SK-N-SH (cell line): ENCODE measurements at regions not wholly inside any gene's neighbourhood (a gene's known extent, or its start where the extent isn't known, plus 50 kb on each side); places are given as distances from the start of the nearest gene placed in this dataset.

Experiments
- CTCF ChIA-PET: fragments of 300-600, 350-600 bp; formaldehyde crosslinking; extraction: SDS; loops from one replicate; lab custom pipeline; 2021; lab: Yijun Ruan, JAX
- POLR2A ChIA-PET: fragments of 350-600 bp; sonication (Branson Sonifier 250); formaldehyde crosslinking; extraction: SDS; loops from one replicate; lab custom pipeline; 2020; ENCODE audit warnings: antibody characterized with exemption, inconsistent platforms; lab: Yijun Ruan, JAX
- DNase-seq: peaks from one replicate; pipeline ENCODE4 v3.0.0; 2012
- H2AFZ ChIP-seq: fragments of 200-600 bp; sonication (generic); 2 replicates; pipeline ENCODE4 v1.8.1; 2016; ENCODE audit warnings: antibody characterized with exemption, mild to moderate bottlenecking, low read depth
- H3F3A ChIP-seq: fragments of 200-600 bp; sonication (generic); replicated peaks from 2 replicates; pipeline ENCODE3; 2016; ENCODE audit warnings: antibody characterized with exemption, mild to moderate bottlenecking; ENCODE audit not compliant: insufficient read depth
- H3K27ac ChIP-seq, 2 experiments: fragments of 200-500 bp in 1 of 2; fragments of 200-600 bp in 1 of 2; sonication (Bioruptor generic) in 1 of 2; sonication (generic), shearing (Covaris generic) in 1 of 2; 2 replicates each; pipeline versions ENCODE4 v1.5.1 to v1.6.1; 2014 to 2016; ENCODE audit warnings: low read depth in 2 of 2, inconsistent platforms in 1 of 2, low read length in 1 of 2, mild to moderate bottlenecking in 1 of 2, mixed read lengths in 1 of 2
- H3K27me3 ChIP-seq: fragments of 200-600 bp; sonication (generic), shearing (Covaris generic); 2 replicates; pipeline ENCODE4 v1.6.1; 2016; ENCODE audit warnings: mixed run types; ENCODE audit not compliant: insufficient read depth
- H3K36me3 ChIP-seq, 2 experiments: fragments of 200-500 bp in 1 of 2; fragments of 200-600 bp in 1 of 2; sonication (Bioruptor generic) in 1 of 2; sonication (generic) in 1 of 2; replicated peaks in 1 of 2; 2 replicates each; pipeline versions ENCODE3 to v1.5.1; 2014 to 2016; ENCODE audit warnings: low read length in 1 of 2, mild to moderate bottlenecking in 1 of 2; ENCODE audit not compliant: insufficient read depth in 2 of 2, control insufficient read depth in 1 of 2
- H3K4me1 ChIP-seq, 2 experiments: fragments of 200-500 bp in 1 of 2; fragments of 200-600 bp in 1 of 2; sonication (Bioruptor generic) in 1 of 2; sonication (generic), shearing (Covaris generic) in 1 of 2; 2 replicates each; pipeline versions ENCODE4 v1.5.1 to v1.6.1; 2014 to 2016; ENCODE audit warnings: low read depth in 1 of 2, low read length in 1 of 2, mixed run types in 1 of 2; ENCODE audit not compliant: insufficient read depth in 2 of 2, control insufficient read depth in 1 of 2
- H3K4me2 ChIP-seq: fragments of 200-600 bp; sonication (generic), shearing (Covaris generic); 2 replicates; pipeline ENCODE4 v1.6.1; 2017; ENCODE audit warnings: mixed run types
- H3K4me3 ChIP-seq, 2 experiments: fragments of 200-500 bp in 1 of 2; fragments of 200-600 bp in 1 of 2; sonication (Bioruptor generic) in 1 of 2; sonication (generic), shearing (Covaris generic) in 1 of 2; 2 replicates each; pipeline versions ENCODE4 v1.5.1 to v1.8.1; 2014 to 2016; ENCODE audit warnings: low read depth in 2 of 2, inconsistent platforms in 1 of 2, low read length in 1 of 2, mild to moderate bottlenecking in 1 of 2, mixed read lengths in 1 of 2, moderate library complexity in 1 of 2
- H3K79me2 ChIP-seq: fragments of 200-600 bp; sonication (generic); 2 replicates; pipeline ENCODE4 v1.8.1; 2017; ENCODE audit warnings: mild to moderate bottlenecking; ENCODE audit not compliant: insufficient read depth
- H3K9ac ChIP-seq: fragments of 200-600 bp; sonication (generic); 2 replicates; pipeline ENCODE4 v1.6.1; 2017; ENCODE audit warnings: mixed run types
- H3K9me2 ChIP-seq: fragments of 200-600 bp; sonication (generic); 2 replicates; pipeline ENCODE4 v1.6.1; 2017; ENCODE audit warnings: mixed run types
- H3K9me3 ChIP-seq: fragments of 200-600 bp; sonication (generic); 2 replicates; pipeline ENCODE4 v1.6.1; 2017; ENCODE audit warnings: mixed run types, mild to moderate bottlenecking, moderate library complexity
- H4K20me1 ChIP-seq: fragments of 200-600 bp; sonication (generic); 2 replicates; pipeline ENCODE4 v1.6.1; 2017; ENCODE audit warnings: mild to moderate bottlenecking, mixed run types; ENCODE audit not compliant: insufficient read depth
- GATA2 ChIP-seq: sonication (generic); formaldehyde crosslinking; IDR thresholded peaks from 2 replicates; pipeline ENCODE4 v1.5.0; 2020; ENCODE audit warnings: mild to moderate bottlenecking, missing genetic modification reagents
- MEF2A ChIP-seq: IDR thresholded peaks from 2 replicates; pipeline ENCODE4 v1.4.0; 2012; ENCODE audit warnings: low read depth, borderline replicate concordance
- NRF1 ChIP-seq: IDR thresholded peaks from 2 replicates; pipeline ENCODE4 v1.6.1; 2012; ENCODE audit warnings: low read depth, mild to moderate bottlenecking, low read length
- PBX3 ChIP-seq: IDR thresholded peaks from 2 replicates; pipeline ENCODE4; 2012
- REST ChIP-seq: IDR thresholded peaks from 2 replicates; pipeline ENCODE4 v1.6.1; 2012; ENCODE audit warnings: mild to moderate bottlenecking, low read depth, low read length, moderate library complexity
- TAF1 ChIP-seq: IDR thresholded peaks from 2 replicates; pipeline ENCODE4 v1.6.1; 2012; ENCODE audit warnings: low read depth, mild to moderate bottlenecking, low read length, moderate library complexity, borderline replicate concordance
- TEAD4 ChIP-seq: IDR thresholded peaks from 2 replicates; pipeline ENCODE4 v1.4.0; 2012; ENCODE audit warnings: mild to moderate bottlenecking, borderline replicate concordance; ENCODE audit not compliant: insufficient read depth
- USF2 ChIP-seq: fragments of 150-350 bp; IDR thresholded peaks from 2 replicates; pipeline ENCODE4 v1.6.1; 2017; ENCODE audit warnings: antibody characterized with exemption, low read length, low read depth, borderline replicate concordance
- WGBS: methylation state at CpG from one replicate; pipeline ENCODE4 v1.1.6; 2017; ENCODE audit warnings: low lambda C conversion rate; 5-methylcytosine and 5-hydroxymethylcytosine counted together

- no peak overlapping the region for H2AFZ ChIP-seq
- POLR2A ChIA-PET: no interaction called here
- no peak for DNase-seq
- H3K4me3 ChIP-seq: no peak overlapping the region
- H3K79me2 ChIP-seq: no peaks in the 10 kb centered on the region
- H3K27ac ChIP-seq: no peak overlapping the region
- no peaks in the 10 kb centered on the region for H3K9me2 ChIP-seq
- CTCF ChIA-PET: interaction anchor here (1.2 to 4.9 kb wide), 8 partner anchors 10 to 270 kb away, joined by 3 to 29 read pairs (median 4); partner anchors contain the start of gene SLC6A6
- H3K9ac ChIP-seq: no peak overlapping the region
- no peaks in the 10 kb centered on the region for H3K9me3 ChIP-seq
- 86% methylated on average over 6 of the region's 7 CpGs for WGBS
- TF ChIP-seq TEAD4: no peak
- no peak for TF ChIP-seq TAF1
- no peak for TF ChIP-seq NRF1
- TF ChIP-seq REST: no peak
- no peak for TF ChIP-seq MEF2A
- TF ChIP-seq PBX3: no peak
- no peak for TF ChIP-seq USF2
- TF ChIP-seq GATA2 (CRISPR knock-in tag): no peak
- H3K4me1 ChIP-seq: peaks cover 0 to 12% of the 10 kb centered on the region in 2 experiments; a peak in 2 of 4 replicates
- no peaks in the 10 kb centered on the region for H3F3A ChIP-seq
- H4K20me1 ChIP-seq: no peaks in the 10 kb centered on the region
- no peaks in the 10 kb centered on the region for H3K27me3 ChIP-seq
- H3K4me2 ChIP-seq: no peak overlapping the region
- no peaks in the 10 kb centered on the region for H3K36me3 ChIP-seq
These were observed 99.7 kb downstream of the LSM3 start for GRCh38 chr3:14278265-14278798.
